GM18951 (cell line): ENCODE measurements at regions not wholly inside any gene's neighbourhood (a gene's known extent, or its start where the extent isn't known, plus 50 kb on each side); places are given as distances from the start of the nearest gene placed in this dataset.
"Not testable (repeated sequence)": the region's sequence is repeated elsewhere in the genome, so short reads cannot be mapped to it uniquely, and the experiment has no call there.

Experiments used
- POLR2A ChIP-seq: IDR thresholded peaks from 4 replicates; pipeline ENCODE4 v1.6.1; 2011; ENCODE audit warnings: mild to moderate bottlenecking; ENCODE audit not compliant: insufficient read length, insufficient read depth; ENCODE audit errors: extremely low read depth
- in situ Hi-C: fragments of 300-500 bp; cut with MboI; formaldehyde crosslinking; loops from one replicate; pipeline ENCODE4 v1.12.0; 2022; ENCODE audit warnings: low sequenced_read_pairs, mixed read lengths, inconsistent platforms; ENCODE audit not compliant: unreplicated experiment

- in situ Hi-C loops, result no loop called here
- no peak for TF ChIP-seq POLR2A
These were observed 425.9 kb downstream of the EPHA3 start for GRCh38 chr3:89533275-89533674.

DNA sequence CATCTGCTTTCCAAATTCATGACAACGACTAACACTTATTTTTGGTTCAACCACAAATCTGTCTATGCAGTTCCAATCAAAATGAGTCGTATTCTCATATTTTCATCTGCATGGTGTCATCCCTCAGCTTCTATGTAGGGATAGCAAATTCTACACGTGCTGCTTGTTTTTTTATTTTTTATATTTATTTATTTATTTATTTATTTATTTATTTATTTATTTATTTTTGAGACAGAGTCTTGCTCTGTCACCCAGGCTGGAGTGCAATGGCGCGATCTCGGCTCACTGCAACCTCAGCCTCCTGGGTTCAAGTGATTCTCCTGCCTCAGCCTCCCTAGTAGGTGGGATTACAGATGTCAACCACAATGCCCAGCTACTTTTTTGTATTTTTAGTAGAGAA is 447.2 kb downstream of the EPHA3 start:
- in situ Hi-C loops, result not testable (repeated sequence)

- in situ Hi-C loops, result no loop called here
- TF ChIP-seq POLR2A, result no peak
These were observed 451.3 kb downstream of the EPHA3 start for GRCh38 chr3:89558711-89559110.

DNA sequence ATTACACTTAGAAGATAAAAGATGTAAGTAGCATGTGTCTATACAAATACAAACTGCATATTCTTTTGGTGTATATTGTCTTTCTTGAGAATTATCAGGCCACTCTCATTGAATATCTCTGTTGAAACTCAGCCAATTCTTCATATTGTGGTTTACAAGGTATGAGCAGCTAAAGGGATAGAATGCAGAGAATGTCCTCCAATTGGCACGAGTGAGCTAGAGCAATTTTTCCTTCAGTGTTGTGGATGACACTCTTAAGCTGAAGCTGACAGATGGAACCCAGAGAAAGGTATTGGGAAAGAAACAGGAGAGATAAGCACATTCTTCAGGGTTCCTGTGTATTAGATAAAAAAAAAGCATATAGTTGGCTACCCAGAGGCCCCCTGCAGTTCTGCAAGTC is 453.1 kb downstream of the EPHA3 start:
- TF ChIP-seq POLR2A, result no peak

DNA sequence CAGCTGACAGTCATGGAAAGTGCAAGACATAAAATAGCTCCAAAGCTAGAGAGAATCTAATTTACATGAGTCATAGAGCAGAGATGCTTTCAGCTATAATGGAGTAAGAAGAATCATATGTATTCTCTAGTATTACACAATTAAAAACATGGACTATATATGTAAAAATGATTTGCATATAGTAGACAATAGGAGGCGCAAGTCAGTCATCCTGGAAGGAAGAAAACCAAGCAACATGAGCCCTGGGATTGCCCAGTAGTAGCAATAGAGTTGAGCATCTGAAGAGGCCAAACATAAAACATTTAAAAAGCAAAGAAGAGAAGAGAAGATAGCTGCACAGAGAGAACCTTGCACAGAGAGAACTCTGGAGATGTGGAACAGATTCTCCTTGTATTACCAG is 455.0 kb downstream of the EPHA3 start:
- no peak for TF ChIP-seq POLR2A
- in situ Hi-C loops, result no loop called here

More for the DNA sequence above, 453.1 kb downstream of the EPHA3 start:
- in situ Hi-C loops, result no loop called here

- in situ Hi-C loops, result no loop called here
- TF ChIP-seq POLR2A, result no peak
These were observed 457.7 kb downstream of the EPHA3 start for GRCh38 chr3:89565098-89565497.

GRCh38 chr3:89570465-89570864 is 463.0 kb downstream of the EPHA3 start:
- TF ChIP-seq POLR2A, result no peak
- in situ Hi-C loops, result no loop called here

DNA sequence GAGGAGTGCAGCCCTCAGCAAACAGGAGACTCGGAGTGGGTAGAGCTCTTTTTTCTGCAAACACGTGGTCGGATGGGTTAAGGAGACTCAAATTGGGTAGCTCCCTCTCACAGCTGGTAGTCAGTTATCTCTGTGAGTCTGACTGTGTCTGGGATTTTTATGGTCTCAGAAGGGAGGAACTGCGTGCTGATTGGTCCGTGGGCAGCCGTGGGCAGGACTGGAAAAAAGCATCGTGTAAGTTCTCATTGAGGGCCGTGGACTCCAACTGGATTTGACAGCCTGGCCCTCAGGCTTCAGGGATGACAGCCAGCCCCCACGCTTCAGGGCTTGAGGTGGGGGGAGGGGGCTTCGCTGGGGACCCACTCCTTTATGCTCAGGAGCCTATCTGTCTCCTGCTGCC is 463.9 kb downstream of the EPHA3 start:
- in situ Hi-C loops, result no loop called here

DNA sequence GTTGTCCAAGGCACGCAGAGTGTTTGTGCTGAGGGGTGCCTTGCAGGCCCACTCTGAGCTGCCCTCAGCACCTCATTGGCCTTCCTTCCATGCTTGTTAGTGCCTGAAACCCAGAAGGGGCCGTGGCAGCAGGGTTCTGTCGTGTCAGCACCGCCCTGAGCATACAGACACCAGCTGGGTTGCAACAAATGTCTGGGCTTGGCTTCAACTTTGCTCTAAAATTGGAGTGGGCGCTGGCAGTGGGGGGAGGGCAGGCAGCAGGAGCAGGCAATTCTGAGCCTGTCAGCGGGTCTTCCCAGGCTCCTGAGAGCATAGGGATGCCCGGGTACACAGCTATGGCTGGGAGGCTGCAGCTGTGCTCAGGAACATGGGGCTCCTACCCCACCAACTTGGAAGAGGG is 464.3 kb downstream of the EPHA3 start:
- TF ChIP-seq POLR2A, result no peak
- in situ Hi-C loops, result no loop called here

More for the DNA sequence above, 463.9 kb downstream of the EPHA3 start:
- TF ChIP-seq POLR2A, result no peak

DNA sequence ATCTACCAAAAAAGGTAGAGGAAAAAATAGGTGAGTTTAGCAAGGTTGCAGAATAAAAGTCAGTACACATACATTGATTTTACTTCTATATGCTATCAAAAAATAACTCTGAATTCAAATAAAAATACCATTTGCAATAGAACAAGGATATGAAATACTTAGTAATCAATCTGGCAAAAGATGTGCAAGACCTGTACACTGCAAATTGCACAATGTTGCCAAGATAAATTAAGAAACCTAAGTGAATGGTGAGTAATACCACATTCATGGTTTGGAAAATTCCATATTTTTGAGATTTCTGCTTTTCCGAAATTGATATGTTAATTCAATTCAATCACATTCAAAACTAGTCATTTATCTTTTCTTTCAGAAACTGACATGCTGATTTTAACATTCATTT is 464.8 kb downstream of the EPHA3 start:
- TF ChIP-seq POLR2A, result no peak
- in situ Hi-C loops, result no loop called here

DNA sequence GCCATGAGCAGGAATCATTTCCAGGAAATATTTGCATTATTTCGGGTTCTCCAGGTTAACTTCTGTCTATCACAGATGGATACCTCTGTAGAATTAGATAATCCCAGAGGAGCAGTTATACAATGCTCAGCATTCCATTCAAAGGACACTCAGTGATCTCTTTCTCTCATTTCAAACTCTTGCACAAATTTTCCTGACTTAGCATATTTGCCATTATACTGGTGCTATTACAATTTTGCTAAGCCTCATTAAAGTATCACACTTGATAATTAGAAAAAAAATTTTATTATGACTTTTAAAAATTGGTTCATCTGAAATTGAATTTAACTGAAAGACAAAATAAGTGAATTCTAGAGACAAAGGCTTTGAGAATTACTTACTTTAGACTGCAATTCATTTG is 469.0 kb downstream of the EPHA3 start:
- in situ Hi-C loops, result no loop called here
- no peak for TF ChIP-seq POLR2A

GRCh38 chr3:89577637-89578530 is 470.5 kb downstream of the EPHA3 start:
- in situ Hi-C loops, result no loop called here
- TF ChIP-seq POLR2A, result no peak

- in situ Hi-C loops, result no loop called here
- no peak for TF ChIP-seq POLR2A
These were observed 473.4 kb downstream of the EPHA3 start for GRCh38 chr3:89580859-89581258.

- no peak for TF ChIP-seq POLR2A
- in situ Hi-C loops, result no loop called here
These were observed 477.0 kb downstream of the EPHA3 start for GRCh38 chr3:89584398-89584797.
